SK-N-SH (cell line): ENCODE measurements at regions not wholly inside any gene's neighbourhood (a gene's known extent, or its start where the extent isn't known, plus 50 kb on each side); places are given as distances from the start of the nearest gene placed in this dataset.

Experiments
- EP300 ChIP-seq, 2 experiments: IDR thresholded peaks; 2 replicates each; pipeline versions ENCODE4 v1.4.0 to v1.6.1; 2012; ENCODE audit warnings: borderline replicate concordance in 1 of 2, low read depth in 1 of 2, low read length in 1 of 2
- EZH2phosphoT487 ChIP-seq: fragments of 200-600 bp; sonication (generic); IDR thresholded peaks from 2 replicates; pipeline ENCODE4 v1.6.1; 2017; ENCODE audit warnings: low read depth, mixed run types, mild to moderate bottlenecking, antibody characterized with exemption, moderate library complexity, borderline replicate concordance
- FOSL2 ChIP-seq: IDR thresholded peaks from 2 replicates; pipeline ENCODE4 v1.4.0; 2012; ENCODE audit warnings: low read depth, mild to moderate bottlenecking, moderate library complexity, borderline replicate concordance
- FOXM1 ChIP-seq: IDR thresholded peaks from 2 replicates; pipeline ENCODE4 v1.4.0; 2012; ENCODE audit warnings: low read depth, mild to moderate bottlenecking
- JUND ChIP-seq: IDR thresholded peaks from 2 replicates; pipeline ENCODE4 v1.4.0; 2012
- MXI1 ChIP-seq: IDR thresholded peaks from 2 replicates; pipeline ENCODE4 v1.6.1; 2012; ENCODE audit warnings: mild to moderate bottlenecking, low read depth, low read length, improper control_type of control experiment
- NFIC ChIP-seq: IDR thresholded peaks from 2 replicates; pipeline ENCODE4 v1.4.0; 2012; ENCODE audit warnings: borderline replicate concordance
- NRF1 ChIP-seq: IDR thresholded peaks from 2 replicates; pipeline ENCODE4 v1.6.1; 2012; ENCODE audit warnings: low read depth, mild to moderate bottlenecking, low read length
- POLR2AphosphoS5 ChIP-seq: IDR thresholded peaks from 2 replicates; pipeline ENCODE4 v1.6.1; 2012; ENCODE audit warnings: low read depth, low read length
- REST ChIP-seq: IDR thresholded peaks from 2 replicates; pipeline ENCODE4 v1.6.1; 2012; ENCODE audit warnings: mild to moderate bottlenecking, low read depth, low read length, moderate library complexity
- SIN3A ChIP-seq: IDR thresholded peaks from 2 replicates; pipeline ENCODE4 v1.6.1; 2012; ENCODE audit warnings: low read depth, mild to moderate bottlenecking, low read length, moderate library complexity, borderline replicate concordance
- SMC3 ChIP-seq: IDR thresholded peaks from 2 replicates; pipeline ENCODE4 v1.6.1; 2012; ENCODE audit warnings: low read depth, low read length, improper control_type of control experiment
- TAF1 ChIP-seq: IDR thresholded peaks from 2 replicates; pipeline ENCODE4 v1.6.1; 2012; ENCODE audit warnings: low read depth, mild to moderate bottlenecking, low read length, moderate library complexity, borderline replicate concordance
- TCF12 ChIP-seq: IDR thresholded peaks from 2 replicates; pipeline ENCODE4 v1.4.0; 2012
- YY1 ChIP-seq: IDR thresholded peaks from 2 replicates; pipeline ENCODE4 v1.4.0; 2012; ENCODE audit warnings: low read depth, mild to moderate bottlenecking
- ZBTB33 ChIP-seq: IDR thresholded peaks from 2 replicates; pipeline ENCODE4 v1.4.0; 2012; ENCODE audit warnings: low read depth, borderline replicate concordance

GRCh38 chr4:176883681-176884418, 91.1 kb upstream of the VEGFC start (continued):
- TF ChIP-seq MXI1 = no peak
- peak; percentile 98 for TF ChIP-seq FOXM1
- no peak for TF ChIP-seq NRF1
- TF ChIP-seq ZBTB33 = peak; percentile 66; the same call in 1 of the 2 replicates
- peak in 1 of 2 experiments; percentile 97; a peak in 3 of 4 replicates for TF ChIP-seq EP300 (IDR thresholded peaks at IDR 0.05; ENCODE audit: borderline replicate concordance in 1 of 2, low read depth in 1 of 2, low read length in 1 of 2)
- TF ChIP-seq SMC3 = no peak
- peak; percentile 49 for TF ChIP-seq FOSL2
- TF ChIP-seq NFIC = peak; percentile 84
- 0 out of 2 replicates have a peak, but pooled peaks have one; percentile 44 for TF ChIP-seq REST
- TF ChIP-seq JUND = peak; percentile 85
- TF ChIP-seq YY1 = peak; percentile 36; the same call in 1 of the 2 replicates
- no peak; the same call in 1 of the 2 replicates for TF ChIP-seq SIN3A
- TF ChIP-seq POLR2AphosphoS5 = peak; percentile 51; the same call in 1 of the 2 replicates
- peak; percentile 93 for TF ChIP-seq TCF12
- TF ChIP-seq EZH2phosphoT487 = no peak
- peak; percentile 46 for TF ChIP-seq TAF1
